ACC112 (cell line): ENCODE measurements at regions not wholly inside any gene's neighbourhood (a gene's known extent, or its start where the extent isn't known, plus 50 kb on each side); places are given as distances from the start of the nearest gene placed in this dataset.
A peak's percentile ranks its signal among the peaks of the same experiment; 100 is the strongest.

Source experiments
- H2AFZ ChIP-seq: fragments of 200-600 bp; sonication (generic); one replicate; pipeline ENCODE4 v1.6.0; 2017; ENCODE audit warnings: antibody characterized with exemption, low read length; ENCODE audit not compliant: unreplicated experiment
- H3K27ac ChIP-seq: fragments of 200-600 bp; sonication (generic); 2 replicates; pipeline ENCODE4 v1.5.1; 2014; ENCODE audit warnings: low read depth, mild to moderate bottlenecking, antibody characterized with exemption, low read length, moderate library complexity
- H3K27me3 ChIP-seq: fragments of 200-600 bp; sonication (generic); 2 replicates; pipeline ENCODE4 v1.6.1; 2014; ENCODE audit warnings: mild to moderate bottlenecking, antibody characterized with exemption, low read length, moderate library complexity, mixed read lengths; ENCODE audit not compliant: insufficient read depth
- H3K36me3 ChIP-seq: fragments of 200-600 bp; sonication (generic); 2 replicates; pipeline ENCODE4 v1.6.1; 2016; ENCODE audit warnings: mild to moderate bottlenecking, antibody characterized with exemption, low read length, moderate library complexity, mixed read lengths; ENCODE audit not compliant: insufficient read depth
- H3K4me1 ChIP-seq: fragments of 200-600 bp; sonication (generic); one replicate; pipeline ENCODE4 v1.6.1; 2016; ENCODE audit warnings: low read length, mixed read lengths; ENCODE audit not compliant: insufficient read depth, unreplicated experiment, control insufficient read depth
- H3K4me3 ChIP-seq: fragments of 200-600 bp; sonication (generic); 2 replicates; pipeline ENCODE4 v1.5.1; 2014; ENCODE audit warnings: mild to moderate bottlenecking, low read depth, low read length
- H3K79me2 ChIP-seq: fragments of 200-600 bp; sonication (generic); one replicate; pipeline ENCODE4 v1.6.0; 2016; ENCODE audit warnings: low read length; ENCODE audit not compliant: control insufficient read depth, unreplicated experiment, insufficient read depth

- no peak overlapping the region for H3K27ac ChIP-seq
- H3K79me2 ChIP-seq = no peaks in the 10 kb centered on the region
- H2AFZ ChIP-seq = peak overlapping the region; percentile 64
- no peaks in the 10 kb centered on the region for H3K36me3 ChIP-seq
- H3K4me1 ChIP-seq = peaks cover 52% of the 10 kb centered on the region
- H3K4me3 ChIP-seq = peak overlapping the region; percentile 51
- no peaks in the 10 kb centered on the region for H3K27me3 ChIP-seq
Measured at GRCh38 chr2:163345795-163346573, 389.8 kb downstream of the FIGN start.

- Histone ChIP-seq H3K4me1 (peaks cover 27% of the 10 kb centered on the region), H3K4me3 (no peak overlapping the region), H3K36me3 (no peaks in the 10 kb centered on the region), H2AFZ (no peak overlapping the region), H3K27me3 (no peaks in the 10 kb centered on the region), H3K27ac (no peak overlapping the region), H3K79me2 (no peaks in the 10 kb centered on the region)
Measured at GRCh38 chr2:163343316-163343715, 392.5 kb downstream of the FIGN start.

GRCh38 chr2:163341426-163341825, 394.4 kb downstream of the FIGN start:
- H3K4me3 ChIP-seq = no peak overlapping the region
- H3K4me1 ChIP-seq = peaks cover 13% of the 10 kb centered on the region
- H3K27me3 ChIP-seq = no peaks in the 10 kb centered on the region
- no peak overlapping the region for H3K27ac ChIP-seq
- H3K79me2 ChIP-seq = no peaks in the 10 kb centered on the region
- H2AFZ ChIP-seq = peak overlapping the region; percentile 37
- no peaks in the 10 kb centered on the region for H3K36me3 ChIP-seq

- Histone ChIP-seq H2AFZ (no peak overlapping the region), H3K27ac (no peak overlapping the region), H3K27me3 (no peaks in the 10 kb centered on the region), H3K4me1 (peaks cover 9% of the 10 kb centered on the region), H3K79me2 (no peaks in the 10 kb centered on the region), H3K36me3 (no peaks in the 10 kb centered on the region), H3K4me3 (no peak overlapping the region)
Measured at GRCh38 chr2:163338270-163338669, 397.5 kb downstream of the FIGN start.

- H3K27me3 ChIP-seq = no peaks in the 10 kb centered on the region
- H3K4me3 ChIP-seq = no peak overlapping the region
- no peak overlapping the region for H3K27ac ChIP-seq
- no peaks in the 10 kb centered on the region for H3K4me1 ChIP-seq
- no peaks in the 10 kb centered on the region for H3K79me2 ChIP-seq
- H2AFZ ChIP-seq = no peak overlapping the region
- no peaks in the 10 kb centered on the region for H3K36me3 ChIP-seq
Measured at GRCh38 chr2:163324677-163325076, 411.1 kb downstream of the FIGN start.

GRCh38 chr2:163319006-163319405, 416.8 kb downstream of the FIGN start:
- H3K79me2 ChIP-seq = no peaks in the 10 kb centered on the region
- H3K27ac ChIP-seq = no peak overlapping the region
- no peak overlapping the region for H3K4me3 ChIP-seq
- H3K4me1 ChIP-seq = no peaks in the 10 kb centered on the region
- H3K27me3 ChIP-seq = no peaks in the 10 kb centered on the region
- H2AFZ ChIP-seq = no peak overlapping the region
- no peaks in the 10 kb centered on the region for H3K36me3 ChIP-seq

GRCh38 chr2:163314712-163315111, 421.1 kb downstream of the FIGN start:
- H3K27me3 ChIP-seq = no peaks in the 10 kb centered on the region
- H3K4me3 ChIP-seq = no peak overlapping the region
- no peaks in the 10 kb centered on the region for H3K79me2 ChIP-seq
- H2AFZ ChIP-seq = no peak overlapping the region
- no peak overlapping the region for H3K27ac ChIP-seq
- H3K4me1 ChIP-seq = no peaks in the 10 kb centered on the region
- no peaks in the 10 kb centered on the region for H3K36me3 ChIP-seq

- H3K27ac ChIP-seq = no peak overlapping the region
- H2AFZ ChIP-seq = no peak overlapping the region
- H3K4me3 ChIP-seq = no peak overlapping the region
Measured at GRCh38 chr2:163312713-163313112, 423.1 kb downstream of the FIGN start.

GRCh38 chr2:163306647-163307046, 429.2 kb downstream of the FIGN start:
- Histone ChIP-seq H2AFZ (no peak overlapping the region), H3K4me3 (no peak overlapping the region)

More at GRCh38 chr2:163312713-163313112, 423.1 kb downstream of the FIGN start:
- Histone ChIP-seq H3K79me2 (no peaks in the 10 kb centered on the region), H3K27me3 (no peaks in the 10 kb centered on the region), H3K36me3 (no peaks in the 10 kb centered on the region), H3K4me1 (no peaks in the 10 kb centered on the region)

GRCh38 chr2:163302141-163302540, 433.7 kb downstream of the FIGN start:
- H3K27ac ChIP-seq = no peak overlapping the region
- H3K27me3 ChIP-seq = no peaks in the 10 kb centered on the region
- no peak overlapping the region for H3K4me3 ChIP-seq
- H2AFZ ChIP-seq = no peak overlapping the region
- H3K36me3 ChIP-seq = no peaks in the 10 kb centered on the region
- no peaks in the 10 kb centered on the region for H3K4me1 ChIP-seq
- no peaks in the 10 kb centered on the region for H3K79me2 ChIP-seq

More at GRCh38 chr2:163306647-163307046, 429.2 kb downstream of the FIGN start:
- H3K27ac ChIP-seq = no peak overlapping the region
- H3K36me3 ChIP-seq = no peaks in the 10 kb centered on the region
- H3K79me2 ChIP-seq = no peaks in the 10 kb centered on the region
- no peaks in the 10 kb centered on the region for H3K27me3 ChIP-seq
- no peaks in the 10 kb centered on the region for H3K4me1 ChIP-seq

- H2AFZ ChIP-seq = no peak overlapping the region
- H3K36me3 ChIP-seq = no peaks in the 10 kb centered on the region
- H3K27ac ChIP-seq = no peak overlapping the region
Measured at GRCh38 chr2:163291790-163292189, 444.0 kb downstream of the FIGN start.

More at GRCh38 chr2:163291790-163292189, 444.0 kb downstream of the FIGN start:
- no peaks in the 10 kb centered on the region for H3K27me3 ChIP-seq
- H3K4me3 ChIP-seq = no peak overlapping the region
- H3K79me2 ChIP-seq = no peaks in the 10 kb centered on the region
- H3K4me1 ChIP-seq = no peaks in the 10 kb centered on the region
